Gastroesophageal sphincter (tissue), 4 donors: ENCODE measurements at regions not wholly inside any gene's neighbourhood (a gene's known extent, or its start where the extent isn't known, plus 50 kb on each side); places are given as distances from the start of the nearest gene placed in this dataset.

Experiments
- ATAC-seq: fragments of 150-250 bp; one replicate; pipeline ENCODE4 v1.9.1; 2016; ENCODE audit warnings: mild to moderate bottlenecking, moderate library complexity
- H3K27ac ChIP-seq, 4 donors: fragments of 200-600 bp; sonication (generic) in 3 of 4; 1 replicate in 3 of 4; 2 replicates in 1 of 4; pipeline ENCODE4 v1.5.1; 2016 to 2019
- H3K27me3 ChIP-seq: fragments of 200-600 bp; sonication (generic); one replicate; pipeline ENCODE4 v1.5.1; 2019
- H3K36me3 ChIP-seq, 2 donors: fragments of 200-600 bp; sonication (generic); one replicate each; pipeline ENCODE4 v1.5.1; 2019; ENCODE audit warnings: control low read depth in 1 of 2
- H3K4me1 ChIP-seq, 3 donors: fragments of 200-600 bp; sonication (generic); 1 replicate in 2 of 3; 2 replicates in 1 of 3; pipeline ENCODE4 v1.5.1; 2016 to 2019; ENCODE audit warnings: control low read depth in 2 of 3
- H3K4me3 ChIP-seq, 2 donors: fragments of 200-600 bp; sonication (generic); one replicate each; pipeline ENCODE4 v1.5.1; 2019; ENCODE audit warnings: mild to moderate bottlenecking in 1 of 2, moderate library complexity in 1 of 2
- H3K9me3 ChIP-seq, 3 donors: fragments of 200-600 bp; sonication (generic); one replicate each; pipeline ENCODE4 v1.5.1; 2017 to 2019; ENCODE audit warnings: control low read depth in 2 of 3
- EP300 ChIP-seq: sonication (generic); formaldehyde crosslinking; IDR thresholded peaks from one replicate; pipeline ENCODE4 v1.6.1; 2017; ENCODE audit warnings: antibody characterized with exemption, mild to moderate bottlenecking
- POLR2A ChIP-seq, 2 donors: fragments of 450-650 bp; IDR thresholded peaks; one replicate each; pipeline ENCODE4 v1.6.1; 2017; ENCODE audit warnings: antibody characterized with exemption in 2 of 2, mild to moderate bottlenecking in 2 of 2, moderate library complexity in 1 of 2
- POLR2AphosphoS5 ChIP-seq: sonication (generic); formaldehyde crosslinking; IDR thresholded peaks from one replicate; pipeline ENCODE4 v1.6.1; 2017; ENCODE audit warnings: antibody characterized with exemption
- WGBS, 2 donors: methylation state at CpG; one replicate each; pipeline ENCODE4 v1.1.5; 2018; ENCODE audit warnings: low coverage in 1 of 2; 5-methylcytosine and 5-hydroxymethylcytosine counted together
- TF ChIP-seq, protein P1 (sequence below), 4 experiments: fragments of 200-600 bp in 2 of 4; fragments of 450-650 bp in 2 of 4; sonication (generic) in 1 of 4; IDR thresholded peaks; one replicate each; pipeline ENCODE4 v1.5.1; 2017 to 2019; ENCODE audit warnings: antibody characterized with exemption in 4 of 4, mild to moderate bottlenecking in 2 of 4, moderate library complexity in 2 of 4

DNA sequence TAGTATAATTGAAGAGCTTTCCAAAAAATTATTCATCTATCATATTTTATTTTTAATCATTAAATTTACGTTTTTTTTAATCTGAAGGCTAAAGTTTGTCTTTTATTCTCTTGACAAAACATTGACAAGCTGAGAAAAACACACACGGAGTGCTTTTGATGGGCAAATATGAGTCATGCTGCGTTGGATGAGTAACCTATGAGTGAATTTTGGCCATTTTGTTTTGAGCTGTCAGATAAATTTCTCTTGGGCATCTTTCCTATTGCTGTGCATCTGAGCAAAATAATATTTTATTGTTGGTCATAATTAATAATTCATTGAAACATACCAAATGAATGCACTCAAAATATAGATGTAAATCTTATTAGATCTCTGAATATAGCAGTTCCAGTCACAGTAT is 1144.1 kb upstream of the ADGRL2 start:
- ATAC-seq, result no peak
- Histone ChIP-seq H3K9me3 (no peaks in the 10 kb centered on the region), H3K27me3 (no peaks in the 10 kb centered on the region), H3K27ac (no peak overlapping the region), H3K4me1 (no peaks in the 10 kb centered on the region), H3K4me3 (no peak overlapping the region), H3K36me3 (no peaks in the 10 kb centered on the region)
- WGBS, 2 donors, result 45 to 59% methylated on average over 3 of the region's 3 CpGs
- TF ChIP-seq, protein P1, sequence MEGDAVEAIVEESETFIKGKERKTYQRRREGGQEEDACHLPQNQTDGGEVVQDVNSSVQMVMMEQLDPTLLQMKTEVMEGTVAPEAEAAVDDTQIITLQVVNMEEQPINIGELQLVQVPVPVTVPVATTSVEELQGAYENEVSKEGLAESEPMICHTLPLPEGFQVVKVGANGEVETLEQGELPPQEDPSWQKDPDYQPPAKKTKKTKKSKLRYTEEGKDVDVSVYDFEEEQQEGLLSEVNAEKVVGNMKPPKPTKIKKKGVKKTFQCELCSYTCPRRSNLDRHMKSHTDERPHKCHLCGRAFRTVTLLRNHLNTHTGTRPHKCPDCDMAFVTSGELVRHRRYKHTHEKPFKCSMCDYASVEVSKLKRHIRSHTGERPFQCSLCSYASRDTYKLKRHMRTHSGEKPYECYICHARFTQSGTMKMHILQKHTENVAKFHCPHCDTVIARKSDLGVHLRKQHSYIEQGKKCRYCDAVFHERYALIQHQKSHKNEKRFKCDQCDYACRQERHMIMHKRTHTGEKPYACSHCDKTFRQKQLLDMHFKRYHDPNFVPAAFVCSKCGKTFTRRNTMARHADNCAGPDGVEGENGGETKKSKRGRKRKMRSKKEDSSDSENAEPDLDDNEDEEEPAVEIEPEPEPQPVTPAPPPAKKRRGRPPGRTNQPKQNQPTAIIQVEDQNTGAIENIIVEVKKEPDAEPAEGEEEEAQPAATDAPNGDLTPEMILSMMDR (IDR thresholded peaks at IDR 0.05), result no peak
- no peak for TF ChIP-seq POLR2A (IDR thresholded peaks at IDR 0.05)
- TF ChIP-seq POLR2AphosphoS5, result no peak
- no peak for TF ChIP-seq EP300

DNA sequence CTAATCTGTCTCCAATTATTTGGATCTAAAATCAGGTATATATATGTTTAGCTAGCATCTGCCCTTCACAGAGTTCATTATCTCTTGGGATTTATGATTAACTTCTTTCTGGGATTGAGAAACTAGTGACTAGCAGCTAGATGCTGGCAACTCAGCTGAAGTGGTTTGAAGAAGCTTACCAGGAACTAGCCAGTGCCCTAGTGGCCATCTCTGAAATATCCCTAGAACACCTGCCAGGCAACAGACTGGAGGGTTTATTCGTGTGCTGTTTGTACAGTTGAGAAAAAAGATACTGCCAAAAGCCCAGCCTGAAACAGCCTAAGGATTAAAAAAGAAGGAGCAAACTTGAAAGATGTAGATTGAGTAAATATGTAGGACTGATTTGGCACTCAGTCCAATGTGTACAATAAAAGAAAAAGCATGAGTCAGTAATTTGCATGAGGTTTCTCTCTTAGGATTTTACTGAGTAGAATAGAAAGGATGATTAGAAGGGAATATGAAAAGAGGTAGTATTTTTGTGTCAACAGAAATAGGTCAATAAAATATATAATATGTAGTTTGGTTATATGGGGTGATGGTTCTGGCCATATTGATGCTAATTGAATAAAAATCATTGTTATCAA is 1144.6 kb upstream of the ADGRL2 start:
- 25 to 38% methylated on average over 1 of the region's 1 CpG for WGBS, 2 donors
- Histone ChIP-seq H3K27me3 (no peaks in the 10 kb centered on the region), H3K9me3 (no peaks in the 10 kb centered on the region), H3K27ac (no peak overlapping the region), H3K36me3 (no peaks in the 10 kb centered on the region), H3K4me1 (no peaks in the 10 kb centered on the region), H3K4me3 (no peak overlapping the region)
- no peak for ATAC-seq
- TF ChIP-seq EP300, result no peak
- TF ChIP-seq, protein P1 (IDR thresholded peaks at IDR 0.05), result no peak
- no peak for TF ChIP-seq POLR2AphosphoS5
- no peak for TF ChIP-seq POLR2A (IDR thresholded peaks at IDR 0.05)

DNA sequence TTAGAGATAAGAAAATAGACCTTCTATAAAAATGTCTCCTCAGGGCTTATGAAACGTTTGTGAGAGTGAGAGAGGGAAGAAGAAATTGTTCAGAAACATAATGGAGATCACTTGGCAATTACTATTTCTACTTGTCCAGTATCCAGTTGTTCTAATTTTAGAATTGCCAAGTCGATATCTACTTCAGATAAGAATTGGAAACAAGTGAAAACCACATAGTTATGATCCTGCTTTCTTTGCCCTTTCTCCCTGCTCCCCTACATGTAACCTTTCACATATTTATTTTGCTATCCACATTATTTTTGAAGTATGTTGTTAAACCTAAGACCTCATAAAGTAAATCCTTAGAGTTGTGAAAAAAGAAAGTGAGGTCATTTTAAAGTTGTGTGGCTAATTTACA is 1154.7 kb upstream of the ADGRL2 start:
- WGBS, 2 donors, result 25% methylated on average over 2 of the region's 2 CpGs
- no peaks in the 10 kb centered on the region for H3K27me3 ChIP-seq
- TF ChIP-seq, protein P1 (IDR thresholded peaks at IDR 0.05), result no peak
- TF ChIP-seq EP300 (no peak), POLR2A (IDR thresholded peaks at IDR 0.05) (no peak), POLR2AphosphoS5 (no peak)
- H3K9me3 ChIP-seq, result no peaks in the 10 kb centered on the region
- peaks cover 0 to 9% (median 0%) of the 10 kb centered on the region in 3 donors for H3K4me1 ChIP-seq
- H3K27ac ChIP-seq, result no peak overlapping the region
- ATAC-seq, result no peak
- H3K4me3 ChIP-seq, result no peak overlapping the region
- H3K36me3 ChIP-seq, result no peaks in the 10 kb centered on the region

DNA sequence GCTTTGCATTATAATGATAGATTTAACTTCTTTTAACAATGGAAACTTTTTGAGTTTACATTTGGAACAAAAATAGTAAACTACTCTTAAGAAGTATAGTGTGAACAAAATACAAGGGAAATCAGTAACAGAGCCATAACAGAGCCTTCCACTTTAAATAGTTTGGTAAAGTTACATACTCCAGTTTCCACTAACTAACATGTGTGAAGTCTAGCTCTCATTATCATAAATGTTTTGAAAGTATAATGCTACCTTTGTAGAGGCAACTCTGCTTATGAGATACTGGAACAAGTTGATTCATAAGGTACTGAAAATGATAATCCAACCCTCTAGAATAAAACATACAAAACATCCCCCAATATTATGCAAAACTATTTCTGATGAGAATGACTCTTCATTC is 1155.1 kb upstream of the ADGRL2 start:
- Histone ChIP-seq H3K4me1 (peaks cover 0 to 9% (median 0%) of the 10 kb centered on the region in 3 donors), H3K36me3 (no peaks in the 10 kb centered on the region), H3K4me3 (no peak overlapping the region), H3K9me3 (no peaks in the 10 kb centered on the region), H3K27ac (no peak overlapping the region), H3K27me3 (no peaks in the 10 kb centered on the region)
- TF ChIP-seq, protein P1 (IDR thresholded peaks at IDR 0.05), result no peak
- no peak for TF ChIP-seq POLR2AphosphoS5
- no peak for TF ChIP-seq EP300
- no peak for TF ChIP-seq POLR2A (IDR thresholded peaks at IDR 0.05)
- no peak for ATAC-seq

DNA sequence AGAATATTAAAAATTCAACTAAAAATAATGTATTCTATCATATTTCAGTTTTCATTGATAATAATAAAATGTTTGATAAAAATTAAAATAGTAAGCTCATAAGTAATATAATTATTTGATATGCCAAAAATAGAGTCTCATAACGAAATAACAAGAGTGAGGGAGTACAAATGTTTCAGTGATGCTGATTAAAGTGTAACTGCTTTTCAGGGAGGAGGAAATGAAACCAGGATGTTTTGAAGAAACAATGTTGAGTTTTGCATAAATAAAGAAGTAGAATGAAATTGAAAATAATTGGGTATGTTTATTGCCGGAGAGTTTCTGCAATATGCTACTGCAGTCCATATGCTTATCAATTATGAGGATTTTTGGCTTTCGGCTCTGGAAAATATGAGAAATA is 1159.8 kb upstream of the ADGRL2 start:
- H3K4me1 ChIP-seq, result peaks cover 0 to 9% (median 0%) of the 10 kb centered on the region in 3 donors
- no peak for ATAC-seq
- H3K27me3 ChIP-seq, result no peaks in the 10 kb centered on the region
- no peaks in the 10 kb centered on the region for H3K9me3 ChIP-seq
- no peaks in the 10 kb centered on the region for H3K36me3 ChIP-seq
- no peak overlapping the region for H3K27ac ChIP-seq
- WGBS, 2 donors, result 71 to 87% methylated on average over 3 of the region's 3 CpGs
- H3K4me3 ChIP-seq, result no peak overlapping the region
- TF ChIP-seq, protein P1 (IDR thresholded peaks at IDR 0.05), result no peak
- TF ChIP-seq POLR2A (IDR thresholded peaks at IDR 0.05) (no peak), POLR2AphosphoS5 (no peak), EP300 (no peak)
